ENCODE measurements at regions not wholly inside any gene's neighbourhood (a gene's known extent, or its start where the extent isn't known, plus 50 kb on each side); places are given as distances from the start of the nearest gene placed in this dataset.

GRCh38 chr7:119782286-119782685 is 490.7 kb upstream of the KCND2 start:
- no TSS peak for BruUV-seq (replicated peaks)
- intact Hi-C loops (cut with micrococcal nuclease; ENCODE audit: unreplicated experiment): no loop called here
- H3K36me3 ChIP-seq (ENCODE audit: insufficient read depth, low read length, poor library complexity, severe bottlenecking): no peaks in the 10 kb centered on the region
- H3K27me3 ChIP-seq (replicated peaks; ENCODE audit: insufficient read depth, low read depth, low read length, poor library complexity): no peaks in the 10 kb centered on the region
- no peak overlapping the region for H3K27ac ChIP-seq (ENCODE audit: low read depth, low read length, poor library complexity, severe bottlenecking)
- no peak for DNase-seq (ENCODE audit: low spot score)
- ChIA-PET CTCF (no interaction called here), POLR2A (ENCODE audit: low non-redundant PET) (no interaction called here)
- no peaks in the 10 kb centered on the region for H3K9me3 ChIP-seq (ENCODE audit: low read depth, low read length, poor library complexity, severe bottlenecking)
- H3K4me3 ChIP-seq (ENCODE audit: low read depth, low read length, poor library complexity, severe bottlenecking): no peak overlapping the region
- no peaks in the 10 kb centered on the region for H3K4me1 ChIP-seq (ENCODE audit: insufficient read depth, low read length, poor library complexity, severe bottlenecking)
- TF ChIP-seq EZH2 (IDR thresholded peaks at IDR 0.05; ENCODE audit: borderline replicate concordance, low read depth, low read length, poor library complexity, severe bottlenecking): no peak
- TF ChIP-seq CTCF (conservative IDR thresholded peaks at IDR 0.05; ENCODE audit: low read depth, low read length): no peak

GRCh38 chr7:119783799-119784198 is 489.2 kb upstream of the KCND2 start:
- Histone ChIP-seq H3K9me3 (ENCODE audit: low read depth, low read length, poor library complexity, severe bottlenecking) (no peaks in the 10 kb centered on the region), H3K27me3 (replicated peaks; ENCODE audit: insufficient read depth, low read depth, low read length, poor library complexity) (no peaks in the 10 kb centered on the region), H3K36me3 (ENCODE audit: insufficient read depth, low read length, poor library complexity, severe bottlenecking) (no peaks in the 10 kb centered on the region), H3K27ac (ENCODE audit: low read depth, low read length, poor library complexity, severe bottlenecking) (no peak overlapping the region), H3K4me3 (ENCODE audit: low read depth, low read length, poor library complexity, severe bottlenecking) (no peak overlapping the region), H3K4me1 (ENCODE audit: insufficient read depth, low read length, poor library complexity, severe bottlenecking) (no peaks in the 10 kb centered on the region)
- POLR2A ChIA-PET (ENCODE audit: low non-redundant PET): no interaction called here
- TF ChIP-seq CTCF (conservative IDR thresholded peaks at IDR 0.05; ENCODE audit: low read depth, low read length) (no peak), EZH2 (IDR thresholded peaks at IDR 0.05; ENCODE audit: borderline replicate concordance, low read depth, low read length, poor library complexity, severe bottlenecking) (no peak)
- intact Hi-C loops (cut with micrococcal nuclease; ENCODE audit: unreplicated experiment): no loop called here
- peak; percentile 7 for DNase-seq (ENCODE audit: low spot score)
- BruUV-seq (replicated peaks): no TSS peak
- CTCF ChIA-PET: no interaction called here

GRCh38 chr7:119802147-119802546 is 470.8 kb upstream of the KCND2 start:
- ChIA-PET CTCF (no interaction called here), POLR2A (ENCODE audit: low non-redundant PET) (no interaction called here)
- H3K4me1 ChIP-seq (ENCODE audit: insufficient read depth, low read length, poor library complexity, severe bottlenecking): no peaks in the 10 kb centered on the region
- no peak overlapping the region for H3K27ac ChIP-seq (ENCODE audit: low read depth, low read length, poor library complexity, severe bottlenecking)
- H3K27me3 ChIP-seq (replicated peaks; ENCODE audit: insufficient read depth, low read depth, low read length, poor library complexity): no peaks in the 10 kb centered on the region
- no peaks in the 10 kb centered on the region for H3K36me3 ChIP-seq (ENCODE audit: insufficient read depth, low read length, poor library complexity, severe bottlenecking)
- DNase-seq (ENCODE audit: low spot score): no peak
- intact Hi-C loops (cut with micrococcal nuclease; ENCODE audit: unreplicated experiment): no loop called here
- TF ChIP-seq EZH2 (IDR thresholded peaks at IDR 0.05; ENCODE audit: borderline replicate concordance, low read depth, low read length, poor library complexity, severe bottlenecking): no peak
- TF ChIP-seq CTCF (conservative IDR thresholded peaks at IDR 0.05; ENCODE audit: low read depth, low read length): no peak
- H3K4me3 ChIP-seq (ENCODE audit: low read depth, low read length, poor library complexity, severe bottlenecking): no peak overlapping the region
- BruUV-seq (replicated peaks): no TSS peak
- no peaks in the 10 kb centered on the region for H3K9me3 ChIP-seq (ENCODE audit: low read depth, low read length, poor library complexity, severe bottlenecking)

Data from A673 (cell line).